ENCODE measurements at regions not wholly inside any gene's neighbourhood (a gene's known extent, or its start where the extent isn't known, plus 50 kb on each side); places are given as distances from the start of the nearest gene placed in this dataset.

GRCh38 chr4:8675383-8675782, 82.8 kb downstream of the CPZ start:
- dilution Hi-C loops (cut with MboI; ENCODE audit: extremely low pct_ligation_motif_present, low sequenced_read_pairs): no loop called here
- no TSS peak for BruUV-seq (replicated peaks)
- CTCF ChIA-PET: no interaction called here

More at GRCh38 chr4:8675383-8675782, 82.8 kb downstream of the CPZ start:
- Histone ChIP-seq H3K27me3 (ENCODE audit: control insufficient read depth in 2 of 2, insufficient read depth in 2 of 2, low read length in 2 of 2) (no peaks in the 10 kb centered on the region), H3K27ac (ENCODE audit: insufficient read depth, low read depth, low read length) (no peak overlapping the region), H2AFZ (ENCODE audit: low read depth, low read length) (no peak overlapping the region), H3K9ac (replicated peaks; ENCODE audit: extremely low read depth, insufficient read depth, low read length) (no peak overlapping the region), H3K4me2 (ENCODE audit: insufficient read depth, low read length) (no peak overlapping the region), H3K4me1 (ENCODE audit: control insufficient read depth, extremely low read depth, insufficient read depth, low read length) (no peaks in the 10 kb centered on the region), H3K9me1 (replicated peaks; ENCODE audit: control insufficient read depth, extremely low read depth, insufficient read depth, low read length) (no peaks in the 10 kb centered on the region), H3K79me2 (ENCODE audit: control insufficient read depth, insufficient read depth, low read length) (no peaks in the 10 kb centered on the region), H3K9me3 (replicated peaks; ENCODE audit: control insufficient read depth, insufficient read depth, low read length) (no peaks in the 10 kb centered on the region), H3K36me3 (ENCODE audit: control insufficient read depth in 2 of 2, extremely low read depth in 1 of 2, insufficient read depth in 2 of 2, low read length in 2 of 2) (no peaks in the 10 kb centered on the region), H4K20me1 (replicated peaks; ENCODE audit: control insufficient read depth, extremely low read depth, insufficient read depth, low read length) (no peaks in the 10 kb centered on the region), H3K4me3 (replicated peaks in 1 of 3; ENCODE audit: insufficient read depth in 1 of 3, low read depth in 1 of 3, low read length in 3 of 3) (no peak overlapping the region)
- no peak for TF ChIP-seq MYC (IDR thresholded peaks at IDR 0.05; ENCODE audit: low read depth, low read length)
- TF ChIP-seq CTCF (IDR thresholded peaks at IDR 0.05; ENCODE audit: extremely low read depth in 1 of 2, insufficient read depth in 1 of 2, low read depth in 1 of 2, low read length in 2 of 2): no peak
- no peak for TF ChIP-seq GATA2 (IDR thresholded peaks at IDR 0.05; ENCODE audit: insufficient read depth, insufficient read length, low read depth, low read length)
- no peak for TF ChIP-seq JUN (IDR thresholded peaks at IDR 0.05; ENCODE audit: borderline replicate concordance, insufficient read depth, insufficient read length, low read depth)
- TF ChIP-seq FOS (IDR thresholded peaks at IDR 0.05; ENCODE audit: borderline replicate concordance, insufficient read depth, low read length): no peak
- TF ChIP-seq POLR2A (IDR thresholded peaks at IDR 0.05; ENCODE audit: low read depth, low read length): no peak
- no peak for TF ChIP-seq POLR2AphosphoS5 (IDR thresholded peaks at IDR 0.05; ENCODE audit: insufficient read depth, low read depth, low read length)
- TF ChIP-seq EZH2 (IDR thresholded peaks at IDR 0.05; ENCODE audit: borderline replicate concordance, low read depth, low read length, severe bottlenecking): no peak
- no peak for TF ChIP-seq MAX (IDR thresholded peaks at IDR 0.05; ENCODE audit: insufficient read depth, insufficient read length)
- intact Hi-C loops (cut with micrococcal nuclease): no loop called here
- POLR2A ChIA-PET: no interaction called here
- FAIRE-seq: no peak
- DNase-seq (ENCODE audit: low read depth, low spot score): no peak
